HG03066 (cell line): ENCODE measurements at regions not wholly inside any gene's neighbourhood (a gene's known extent, or its start where the extent isn't known, plus 50 kb on each side); places are given as distances from the start of the nearest gene placed in this dataset.
"Not testable (repeated sequence)": the region's sequence is repeated elsewhere in the genome, so short reads cannot be mapped to it uniquely, and the experiment has no call there.

ENCODE experiments used
- ATAC-seq: cut with Tn5 transposase; IDR thresholded peaks from one replicate; pipeline ENCODE4 v1.9.1; 2021; ENCODE audit warnings: low read depth; ENCODE audit not compliant: unreplicated experiment

DNA sequence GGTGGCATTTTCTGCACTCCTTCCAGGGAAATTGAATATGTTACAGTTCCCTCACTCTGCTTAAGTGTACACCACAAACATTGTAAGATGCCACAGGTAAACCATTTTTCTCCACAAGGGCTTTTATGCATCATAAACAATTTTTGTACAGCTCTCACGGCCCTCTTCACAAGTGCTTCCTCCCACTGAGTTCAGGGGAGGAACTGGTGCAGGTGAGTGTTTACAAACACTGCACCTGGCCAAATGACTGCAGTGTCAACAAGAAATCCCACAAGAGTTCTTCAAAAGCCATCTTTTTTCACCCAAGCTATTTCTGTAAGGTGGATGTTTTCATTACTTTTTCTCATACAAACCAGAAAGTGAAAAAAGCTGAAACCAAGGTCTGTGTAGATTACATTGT is 973.2 kb downstream of the AACS start:
- no peak for ATAC-seq

DNA sequence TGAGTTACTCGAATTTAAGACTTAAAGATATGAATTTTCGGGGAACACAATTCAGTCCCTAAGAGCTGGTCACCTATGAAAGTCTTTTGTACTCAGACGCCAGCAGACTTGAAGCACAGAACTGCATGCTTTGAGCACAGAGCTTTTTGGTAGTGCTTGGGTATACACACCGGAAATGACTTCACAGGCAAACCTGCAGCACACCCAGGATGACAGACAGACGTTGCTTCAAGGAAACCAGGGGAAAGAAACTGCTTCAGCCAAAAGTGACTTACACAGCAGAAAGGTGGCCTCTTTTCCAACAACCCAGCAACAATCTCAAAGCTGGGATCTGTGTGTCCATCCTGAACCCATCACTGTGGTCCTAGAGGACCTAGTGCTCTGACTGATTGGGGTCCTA is 975.1 kb downstream of the AACS start:
- no peak for ATAC-seq

DNA sequence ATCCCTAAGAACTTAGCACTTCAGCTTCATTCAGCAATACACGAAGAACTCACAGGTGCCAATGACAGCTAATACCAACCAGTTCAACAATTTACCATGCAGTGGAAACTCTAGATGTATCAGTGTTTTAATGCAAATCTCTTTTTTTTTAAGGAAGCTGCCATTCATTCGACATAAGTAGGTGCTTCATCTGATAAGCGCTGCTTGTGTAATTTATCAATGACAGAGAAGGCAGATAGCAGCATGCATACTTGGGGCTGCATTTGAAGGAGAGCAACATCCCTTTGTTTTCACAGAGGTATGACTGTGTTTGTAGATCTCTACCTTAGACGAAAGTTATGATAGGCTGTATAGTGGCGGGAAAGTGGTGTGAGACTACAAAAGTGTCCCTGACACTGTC is 977.1 kb downstream of the AACS start:
- ATAC-seq = no peak

DNA sequence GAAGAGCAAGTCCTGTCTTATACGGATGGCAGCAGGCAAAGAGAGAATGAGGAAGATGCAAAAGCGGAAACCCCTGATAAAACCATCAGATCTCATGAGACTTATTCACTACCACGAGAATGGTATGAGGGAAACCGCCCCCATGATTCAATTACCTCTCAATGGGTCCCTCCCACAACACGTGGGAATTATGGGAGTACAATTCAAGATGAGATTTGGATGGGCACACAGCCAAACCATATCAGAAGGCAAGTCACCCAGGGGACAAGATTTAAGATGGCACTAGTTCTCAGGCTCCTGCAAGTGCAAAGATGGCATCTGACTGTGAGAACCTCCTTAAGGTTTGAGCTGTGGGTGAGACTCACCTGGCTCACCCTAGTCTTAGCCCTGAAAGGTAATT is 984.3 kb downstream of the AACS start:
- ATAC-seq = not testable (repeated sequence)

DNA sequence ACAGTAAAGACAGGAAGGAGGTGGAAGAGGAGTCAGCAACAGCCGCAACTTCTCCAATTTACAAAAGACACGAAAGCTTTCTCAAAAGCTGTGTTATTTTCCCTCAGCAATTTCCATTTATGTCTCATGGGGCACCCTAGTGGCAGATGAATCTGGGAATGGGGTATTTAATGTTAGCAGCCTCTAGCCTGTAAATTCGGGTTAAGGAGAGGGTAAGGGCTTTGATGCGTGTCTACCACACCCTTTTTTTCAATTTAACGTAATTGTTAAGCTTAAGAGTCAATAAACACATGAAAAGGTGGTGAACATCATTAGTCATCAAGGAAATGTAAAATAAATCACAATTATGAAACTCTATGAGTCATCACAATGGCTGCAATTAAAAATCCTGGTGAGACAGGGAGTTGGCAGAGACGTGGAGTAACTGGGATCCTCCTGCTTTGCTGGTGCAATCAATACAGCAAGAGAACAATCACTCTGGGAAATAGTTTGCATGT is 986.4 kb downstream of the AACS start:
- no peak for ATAC-seq

DNA sequence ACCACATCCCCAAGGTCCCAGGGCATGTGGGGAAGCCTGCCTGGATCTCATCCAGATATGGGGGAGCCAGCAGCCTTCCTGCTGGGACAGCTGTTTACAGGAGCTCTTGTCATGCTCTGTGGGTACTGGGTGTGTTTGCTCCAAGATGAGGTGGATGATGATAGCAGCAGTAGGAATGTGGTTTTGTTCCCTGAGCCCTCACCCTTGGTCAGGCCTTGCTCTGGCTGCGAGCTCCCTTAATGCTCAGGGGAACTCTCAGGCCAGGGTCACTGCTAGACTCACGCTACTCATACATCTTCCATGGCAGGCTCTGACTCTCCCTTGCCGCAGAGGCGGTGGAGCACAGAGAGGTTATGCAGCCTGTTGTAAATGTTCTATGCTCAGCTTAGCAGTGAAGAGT is 990.3 kb downstream of the AACS start:
- no peak for ATAC-seq

DNA sequence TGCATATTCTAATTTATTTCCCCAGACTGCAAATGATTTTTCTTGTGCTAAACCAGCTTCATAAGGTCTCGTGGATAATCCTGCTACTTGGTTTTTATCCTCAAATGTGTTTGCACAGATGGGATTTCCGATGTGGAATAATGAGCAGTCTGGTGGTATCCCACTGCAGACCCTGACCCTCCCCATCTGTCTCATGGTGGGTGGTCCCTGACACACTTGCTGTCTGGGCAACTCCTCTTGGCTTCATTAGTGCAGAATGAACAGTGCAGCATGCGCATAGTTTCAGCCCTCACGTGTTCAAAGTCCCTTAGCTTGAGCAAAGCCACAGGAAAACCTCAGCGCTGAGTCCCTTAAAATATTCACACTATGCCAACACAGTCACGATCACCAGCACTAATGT is 996.5 kb downstream of the AACS start:
- no peak for ATAC-seq

DNA sequence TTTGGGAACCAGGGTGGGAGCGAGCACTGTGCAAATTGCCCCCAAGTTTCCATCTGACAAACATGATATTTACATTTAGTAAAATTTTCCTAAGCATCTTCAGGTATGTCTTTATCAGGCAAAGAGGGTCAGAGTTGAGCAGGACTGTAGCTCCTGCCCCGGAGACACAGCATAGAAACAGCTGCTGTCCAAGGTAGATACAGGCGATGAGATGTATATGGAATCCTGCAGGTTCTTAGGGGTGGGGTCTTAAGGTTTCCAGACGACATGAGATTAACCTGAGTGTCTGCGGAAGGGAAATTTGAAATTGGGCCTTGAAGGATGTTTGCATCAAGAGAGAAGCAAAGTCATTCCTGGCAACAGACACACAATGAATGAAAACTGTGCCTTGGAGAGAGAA is 998.8 kb downstream of the AACS start:
- ATAC-seq = no peak

DNA sequence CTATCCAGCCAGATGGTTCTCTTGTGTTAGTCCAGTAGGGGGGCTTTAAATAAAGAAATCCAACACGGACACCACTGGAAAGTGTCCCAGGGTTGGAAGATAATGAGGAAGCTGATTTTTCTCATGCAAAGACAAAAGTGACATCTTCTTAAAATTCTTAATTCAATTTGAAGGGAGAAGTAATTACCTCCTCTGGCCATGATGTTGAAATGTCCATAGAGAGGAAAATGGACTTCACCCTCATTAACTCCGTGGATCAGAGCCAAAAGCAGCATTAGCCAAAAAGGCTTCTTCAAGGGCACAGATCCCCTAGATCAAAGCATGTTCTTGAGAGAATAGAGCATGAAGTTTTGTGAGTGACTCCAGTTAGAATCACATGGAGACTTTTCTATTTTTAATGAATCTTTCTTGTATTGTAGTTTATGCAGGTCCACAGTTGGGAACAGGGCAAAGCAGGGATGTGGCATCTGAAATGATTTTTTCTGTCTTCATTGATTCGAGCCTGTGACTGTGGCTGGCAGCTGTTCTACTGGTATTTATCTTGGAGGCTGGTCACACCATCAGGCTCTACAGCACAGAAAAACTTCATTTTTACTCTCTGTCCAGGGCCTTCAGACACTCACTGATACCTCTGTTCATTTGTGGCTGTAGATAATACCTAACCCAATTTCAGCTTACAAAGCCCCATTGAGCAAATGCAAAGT is 1002.5 kb downstream of the AACS start:
- ATAC-seq = no peak

DNA sequence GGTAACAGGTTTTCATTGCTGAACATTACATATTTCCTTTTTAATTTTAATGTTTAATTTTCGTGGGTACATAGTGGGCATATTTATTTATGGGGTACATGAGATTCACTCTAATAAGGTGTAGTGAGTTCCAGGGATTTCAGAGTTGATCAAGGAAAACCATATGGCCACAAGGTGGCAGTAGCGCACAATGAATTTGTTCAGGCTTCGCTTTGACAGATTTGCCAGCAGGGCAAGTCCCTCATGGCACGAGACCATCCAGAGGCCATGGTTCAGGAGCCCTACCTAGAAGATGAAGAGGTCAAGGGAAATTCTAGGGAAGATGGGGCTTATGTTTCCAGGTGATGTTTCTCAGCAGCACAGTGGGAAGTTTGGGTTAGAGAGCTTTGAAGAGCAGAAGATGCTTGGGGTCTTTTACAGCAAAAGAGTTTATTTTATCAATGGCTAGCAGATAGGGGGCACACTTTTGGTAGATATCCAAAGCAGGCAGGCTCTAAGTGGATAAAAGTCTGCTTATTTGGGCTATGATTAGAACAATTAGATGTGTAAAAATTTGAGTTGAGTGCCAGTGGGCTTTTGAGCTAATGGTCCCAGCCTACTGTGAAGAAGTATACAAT is 1004.4 kb downstream of the AACS start:
- ATAC-seq = peak; percentile 68

DNA sequence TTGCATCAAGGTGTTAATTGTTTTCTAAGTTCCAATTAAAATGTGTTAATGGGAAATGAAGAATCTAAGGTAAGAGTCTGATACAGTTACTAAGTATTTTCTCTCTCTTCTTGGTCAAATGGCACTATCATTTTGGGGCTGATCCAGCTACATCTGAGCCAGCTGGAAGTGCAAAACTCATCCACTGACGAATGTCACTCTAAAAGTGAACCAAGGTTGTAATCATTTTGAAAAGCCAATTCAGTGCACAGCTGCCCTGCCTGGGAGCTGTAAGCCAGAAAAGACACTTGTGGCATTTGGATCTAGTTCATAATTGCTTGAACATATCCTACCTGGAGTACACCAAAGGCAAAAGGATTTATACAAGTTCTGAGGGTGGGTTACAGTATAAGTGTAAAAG is 1011.3 kb downstream of the AACS start:
- no peak for ATAC-seq

DNA sequence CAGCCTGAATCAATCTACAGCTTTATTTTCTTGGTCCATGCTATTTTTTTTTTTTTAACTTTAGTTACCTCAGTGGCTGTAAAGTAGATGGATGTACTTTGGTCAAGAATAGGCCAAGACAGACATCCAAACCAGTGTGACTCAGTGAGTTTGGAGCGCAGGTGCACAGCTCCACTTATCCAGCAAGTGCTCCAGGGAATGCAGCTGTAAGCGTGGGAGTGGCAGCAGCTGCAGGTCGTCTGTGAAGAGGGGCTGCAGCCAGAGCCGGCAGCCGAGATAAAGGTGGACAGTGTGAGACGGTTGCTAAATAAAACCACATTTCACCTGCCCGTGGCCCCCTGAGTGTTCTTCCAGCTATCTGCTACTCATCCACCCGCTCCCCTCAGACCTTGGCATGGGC is 1018.7 kb downstream of the AACS start:
- ATAC-seq = no peak

DNA sequence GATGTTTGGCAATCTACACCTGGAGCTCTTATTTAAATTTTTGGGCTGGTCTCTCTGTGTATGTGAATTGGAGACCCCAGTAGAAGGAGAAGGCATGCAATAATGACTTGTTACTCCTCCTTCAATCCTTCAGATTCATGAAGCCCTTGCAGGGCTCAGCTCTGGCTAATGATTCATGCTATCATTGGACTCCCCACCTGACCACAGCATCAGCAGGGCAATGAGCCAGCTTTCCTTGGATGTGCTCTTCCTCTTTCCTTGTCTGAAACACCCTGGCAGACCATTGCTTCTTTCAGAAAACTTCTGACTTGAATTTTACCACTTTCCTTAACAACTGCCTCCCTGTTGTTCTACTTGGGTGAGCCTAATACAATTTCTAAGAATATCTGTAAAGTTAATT is 1019.2 kb downstream of the AACS start:
- no peak for ATAC-seq

DNA sequence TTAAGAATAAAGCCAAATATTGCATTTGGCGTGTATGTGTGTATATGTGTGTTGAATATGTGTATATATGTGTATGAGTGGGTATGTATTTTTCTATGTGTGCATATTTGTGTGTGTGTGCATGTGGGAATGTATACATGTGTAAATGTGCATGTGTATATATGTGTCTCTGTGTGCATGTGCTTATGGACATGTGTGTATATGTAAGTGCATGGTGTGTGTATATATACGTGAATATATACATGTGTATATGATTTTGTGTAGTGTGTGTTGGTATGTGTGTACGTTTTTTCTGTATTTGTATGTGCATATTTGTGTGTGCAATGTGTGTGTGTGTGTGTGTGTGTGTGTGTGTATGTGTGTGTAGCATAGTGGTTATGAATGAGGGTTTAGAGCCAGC is 1021.0 kb downstream of the AACS start:
- no peak for ATAC-seq

DNA sequence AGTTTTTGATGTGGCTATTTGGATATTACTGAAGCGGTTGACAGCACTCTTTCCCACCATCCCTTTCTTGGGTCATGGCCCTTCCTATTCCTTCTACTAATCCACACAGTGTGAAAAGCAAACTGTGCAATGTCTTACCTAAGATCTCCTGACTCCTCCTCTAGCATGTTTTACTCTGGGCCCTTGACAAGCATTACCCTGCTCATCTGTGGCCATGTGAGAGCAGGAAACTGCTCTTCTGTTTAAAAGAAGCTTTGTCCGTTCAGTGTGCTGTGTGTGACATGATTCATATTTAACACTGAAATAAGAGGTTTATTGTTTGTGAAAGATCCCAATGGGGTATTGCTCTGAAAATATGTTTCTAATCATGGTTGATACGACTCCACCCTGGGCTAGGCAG is 1022.5 kb downstream of the AACS start:
- ATAC-seq = no peak

DNA sequence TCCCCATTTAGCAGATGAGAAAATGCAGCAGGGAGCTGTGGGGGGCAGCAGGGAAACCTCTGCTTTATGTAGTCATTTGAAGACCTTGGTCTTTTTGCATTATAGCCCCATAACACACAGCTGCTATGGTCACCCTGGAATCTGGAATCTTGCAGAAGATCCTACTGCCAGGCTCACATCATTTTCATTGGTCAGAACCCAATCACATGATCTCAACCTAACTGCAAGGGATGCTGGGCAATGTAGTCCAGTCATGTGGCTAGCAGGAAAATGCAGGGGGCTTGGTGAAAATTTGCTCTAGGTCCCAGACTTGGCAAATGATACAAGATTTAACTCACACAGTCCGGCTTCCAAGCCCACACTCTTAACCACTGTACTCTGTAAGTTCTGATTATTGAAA is 1028.7 kb downstream of the AACS start:
- no peak for ATAC-seq

DNA sequence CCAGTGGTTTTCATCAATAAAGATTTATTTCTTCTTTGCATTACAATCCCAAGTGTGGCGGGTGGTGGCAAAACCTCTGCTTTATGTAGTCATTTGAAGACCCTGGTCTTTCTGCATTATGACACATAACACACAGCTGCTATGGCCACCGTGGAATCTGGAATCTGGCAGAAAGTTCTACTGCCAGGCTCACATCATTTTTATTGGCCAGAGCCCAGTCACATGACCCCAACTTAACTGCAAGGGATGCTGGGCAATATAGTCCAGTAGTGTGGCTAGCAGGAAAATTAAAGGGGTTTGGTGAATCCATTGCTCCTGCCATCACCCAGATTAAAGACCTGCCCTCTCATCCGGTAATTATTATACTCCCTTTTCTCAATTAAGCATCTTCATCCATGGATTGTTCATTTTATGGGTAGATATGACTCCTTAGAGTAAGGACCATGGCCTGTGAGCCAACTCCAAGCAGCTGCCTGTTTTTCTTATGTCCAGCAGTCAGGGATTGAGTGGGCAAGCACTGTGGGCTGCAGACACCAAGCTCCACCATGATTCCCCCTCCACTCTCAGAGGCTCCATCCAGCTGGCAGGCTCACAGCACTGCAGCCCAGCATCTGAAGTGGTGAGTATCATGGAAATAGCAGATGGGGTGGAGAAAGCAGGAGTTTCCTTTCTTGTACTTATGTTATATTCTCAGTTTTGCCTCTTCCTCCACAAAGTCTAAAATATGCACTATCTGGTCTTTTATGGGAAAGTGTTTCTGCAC is 1030.7 kb downstream of the AACS start:
- ATAC-seq = no peak

DNA sequence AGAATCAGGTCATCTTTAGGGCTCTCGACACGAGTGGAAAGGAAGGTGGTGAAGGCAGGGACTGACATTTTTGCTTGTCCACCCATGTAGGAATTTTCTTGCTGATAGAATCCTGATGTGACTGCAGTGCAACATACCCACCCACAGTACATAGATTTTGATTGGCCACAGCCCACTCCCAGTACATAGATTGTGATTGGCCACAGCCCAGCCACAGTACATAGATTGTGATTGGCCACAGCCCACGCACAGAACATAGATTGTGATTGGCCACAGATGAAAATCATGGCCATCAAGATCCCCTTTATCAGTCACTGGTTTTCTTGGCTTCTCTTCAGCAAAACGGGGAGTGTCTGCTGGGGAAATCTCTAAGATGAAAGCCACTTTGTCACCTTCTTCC is 1041.5 kb downstream of the AACS start:
- ATAC-seq = no peak

DNA sequence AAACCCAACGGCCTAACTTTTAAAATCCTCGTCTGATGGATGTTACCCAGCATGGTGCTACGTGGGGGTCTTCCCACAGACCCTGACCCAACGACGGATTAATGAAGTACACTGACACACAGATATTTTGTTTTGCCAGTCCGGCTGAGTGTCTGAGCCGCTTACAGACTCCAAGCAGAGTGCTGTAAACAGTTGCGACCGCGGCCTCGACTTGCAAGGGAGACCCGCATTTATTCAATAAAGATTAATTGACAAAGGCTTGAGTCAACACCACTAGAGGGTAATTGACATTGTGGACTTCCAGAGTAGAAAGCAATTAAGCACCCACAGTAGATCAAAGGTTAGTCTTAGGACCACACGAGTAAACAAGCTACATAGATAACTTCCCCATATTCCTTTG is 1042.4 kb downstream of the AACS start:
- ATAC-seq = no peak

DNA sequence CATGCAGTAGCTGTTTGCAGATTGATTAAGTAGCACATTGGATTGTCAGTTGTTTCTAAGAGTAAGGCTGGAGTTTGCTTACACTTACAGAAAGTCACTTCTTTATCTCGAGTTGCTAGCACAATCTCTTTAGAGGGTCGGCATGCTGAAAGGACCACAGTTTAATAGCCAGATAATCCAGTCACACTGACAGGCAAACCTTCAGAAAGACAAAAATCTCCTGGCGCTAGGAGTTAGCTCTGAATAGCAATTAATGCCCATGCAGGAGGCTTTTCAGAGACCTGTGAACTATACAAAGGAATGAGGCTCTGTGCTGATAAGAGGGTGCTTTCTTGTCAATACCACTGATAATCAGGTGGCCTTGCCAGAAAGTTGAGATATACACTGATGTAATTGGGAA is 1043.0 kb downstream of the AACS start:
- no peak for ATAC-seq

DNA sequence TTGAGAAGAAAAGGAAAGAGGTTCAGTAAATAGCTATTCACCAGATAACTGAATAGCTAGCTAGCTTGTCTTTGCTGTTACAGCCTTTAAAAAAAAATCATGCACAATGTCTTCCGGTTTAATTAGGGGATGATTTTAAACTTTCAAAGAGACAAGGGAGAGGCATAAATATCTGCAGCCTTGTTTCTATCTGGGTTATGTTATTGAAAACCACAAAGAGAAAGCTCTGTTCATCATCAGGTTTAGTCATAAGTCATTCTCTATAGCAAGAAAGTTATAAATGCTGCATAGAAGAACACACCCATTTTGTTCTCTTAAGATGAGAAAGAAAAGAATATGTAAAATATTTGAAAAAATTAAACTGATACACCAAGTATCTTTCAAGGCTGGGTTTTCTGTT is 1046.9 kb downstream of the AACS start:
- no peak for ATAC-seq

DNA sequence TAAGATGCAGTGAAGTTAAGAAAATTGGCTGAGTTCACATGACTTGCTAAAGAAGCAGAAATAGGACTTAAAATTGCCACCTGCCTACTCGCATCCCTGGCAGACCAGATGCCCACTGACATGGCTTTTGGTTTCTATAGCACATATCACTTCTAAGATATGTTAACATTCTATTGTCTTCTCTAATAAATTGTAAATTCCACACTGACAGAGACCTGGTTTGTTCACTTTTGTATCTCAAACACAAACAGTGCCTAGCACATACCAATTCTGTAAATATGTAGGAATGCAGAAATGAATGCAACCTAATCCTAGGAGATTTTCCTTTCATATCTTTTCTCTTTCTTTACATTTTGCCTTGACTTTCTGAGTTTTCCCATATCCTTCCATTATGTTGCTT is 1047.6 kb downstream of the AACS start:
- ATAC-seq = no peak
